ENCODE measurements at regions not wholly inside any gene's neighbourhood (a gene's known extent, or its start where the extent isn't known, plus 50 kb on each side); places are given as distances from the start of the nearest gene placed in this dataset.
"Not testable (repeated sequence)": the region's sequence is repeated elsewhere in the genome, so short reads cannot be mapped to it uniquely, and the experiment has no call there.

DNA sequence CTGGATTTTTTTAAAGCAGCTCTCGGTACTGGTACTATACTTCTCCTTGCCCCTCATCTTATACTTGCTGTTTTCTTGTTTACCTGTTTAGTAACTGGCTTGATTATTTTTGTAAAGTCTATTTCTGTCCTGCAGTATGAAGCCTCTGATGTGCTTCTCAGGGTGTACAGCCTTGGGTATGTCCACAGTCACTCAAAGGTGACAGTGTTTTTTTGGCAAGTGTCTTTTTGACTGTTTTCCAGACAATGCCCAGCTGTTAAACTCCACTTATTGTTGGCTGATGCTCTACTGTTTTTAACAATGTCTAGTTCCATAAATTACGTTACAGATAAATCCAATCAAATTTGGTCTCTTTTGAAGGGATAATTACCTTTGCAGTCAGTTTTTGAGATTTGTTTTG is 475.2 kb downstream of the JRKL start:
- Mint-ChIP-seq H3K9me3 (peaks cover 3 to 6% of the 10 kb centered on the region in 2 donors), H3K4me1 (no peaks in the 10 kb centered on the region), H3K36me3 (no peaks in the 10 kb centered on the region), H3K27ac (no peak overlapping the region), H3K27me3 (no peaks in the 10 kb centered on the region), H3K4me3 (no peak overlapping the region)
- DNase-seq (no peak), ATAC-seq (replicated peaks) (no peak)

- Mint-ChIP-seq H3K27me3 (no peaks in the 10 kb centered on the region), H3K27ac (no peak overlapping the region), H3K4me3 (no peak overlapping the region), H3K36me3 (no peaks in the 10 kb centered on the region), H3K9me3 (peaks cover 0 to 3% of the 10 kb centered on the region in 2 donors), H3K4me1 (no peaks in the 10 kb centered on the region)
- DNase-seq (no peak), ATAC-seq (replicated peaks) (no peak)
These were observed 479.4 kb downstream of the JRKL start for GRCh38 chr11:96869207-96869606.

DNA sequence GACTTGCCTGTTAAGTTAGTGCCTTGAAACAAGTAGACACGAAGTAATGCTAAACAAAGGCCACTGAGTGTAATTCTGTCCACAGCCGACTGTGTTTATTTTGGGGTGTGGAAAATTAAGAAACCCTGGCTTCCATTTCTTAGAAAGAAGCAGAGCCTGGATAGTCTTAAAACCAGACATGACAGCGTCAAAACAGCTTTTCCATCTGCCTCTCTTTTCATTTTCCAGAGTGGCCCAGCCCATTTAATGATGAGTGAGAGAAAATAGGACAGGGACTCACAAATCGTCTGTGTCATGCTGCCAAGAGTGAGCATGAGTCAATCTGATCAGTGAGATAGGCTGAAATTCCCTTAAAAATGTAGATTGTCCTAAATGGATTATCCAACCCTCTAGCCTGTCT is 485.9 kb downstream of the JRKL start:
- Mint-ChIP-seq H3K36me3 (no peaks in the 10 kb centered on the region), H3K4me3 (no peak overlapping the region), H3K9me3 (peaks cover 2 to 3% of the 10 kb centered on the region in 2 donors)

DNA sequence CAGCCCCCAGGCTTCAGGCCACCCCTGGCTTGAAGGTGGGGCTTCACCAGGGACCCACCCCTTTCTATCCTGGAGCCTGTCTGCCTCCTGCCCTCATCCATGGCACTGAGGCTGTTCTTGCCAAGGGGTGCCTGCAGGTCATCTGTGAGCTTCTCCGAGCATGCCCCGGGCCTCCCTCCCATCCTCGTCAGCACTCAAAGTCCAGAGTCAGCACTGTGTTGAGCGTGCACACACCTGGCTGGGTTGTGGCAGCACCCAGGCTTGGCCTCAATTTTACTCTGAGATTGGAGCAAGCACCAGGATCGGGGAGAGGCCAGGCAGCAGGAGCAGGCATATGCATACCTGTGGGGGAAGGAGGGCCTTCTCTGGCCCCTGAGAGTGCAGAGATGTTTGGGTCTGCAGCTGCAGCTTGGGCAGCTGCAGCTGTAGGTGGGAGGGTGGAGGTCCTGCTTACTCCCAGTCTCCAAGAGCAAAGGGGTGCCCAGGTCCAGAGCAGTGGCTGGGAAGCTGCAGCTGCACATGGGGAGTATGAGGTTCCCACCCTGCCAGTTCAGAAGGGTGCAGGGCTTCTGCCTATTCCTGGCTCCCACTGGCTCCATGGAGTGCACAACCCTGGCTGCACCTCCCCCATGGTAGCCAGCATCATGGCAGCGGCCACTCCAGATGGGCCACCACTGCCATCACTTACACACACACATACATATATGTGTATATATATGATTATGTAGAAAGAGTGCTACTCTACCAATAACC is 488.7 kb downstream of the JRKL start:
- Mint-ChIP-seq H3K36me3 (no peaks in the 10 kb centered on the region), H3K27ac (no peak overlapping the region), H3K27me3 (no peaks in the 10 kb centered on the region), H3K4me3 (no peak overlapping the region), H3K9me3 (peaks cover 2 to 8% of the 10 kb centered on the region in 2 donors), H3K4me1 (no peaks in the 10 kb centered on the region)
- no peak for DNase-seq
- no peak for ATAC-seq (replicated peaks)

More for the DNA sequence above, 485.9 kb downstream of the JRKL start:
- H3K27ac Mint-ChIP-seq = no peak overlapping the region
- H3K4me1 Mint-ChIP-seq = no peaks in the 10 kb centered on the region
- ATAC-seq (replicated peaks) (no peak), DNase-seq (no peak)
- no peaks in the 10 kb centered on the region for H3K27me3 Mint-ChIP-seq

- not testable (repeated sequence) for H3K27me3 Mint-ChIP-seq; H3K4me1 Mint-ChIP-seq; H3K36me3 Mint-ChIP-seq; ATAC-seq (replicated peaks); H3K9me3 Mint-ChIP-seq; DNase-seq; H3K4me3 Mint-ChIP-seq; H3K27ac Mint-ChIP-seq
These were observed 492.8 kb downstream of the JRKL start for GRCh38 chr11:96882622-96883021.

GRCh38 chr11:96885405-96885804 is 495.6 kb downstream of the JRKL start:
- H3K36me3 Mint-ChIP-seq = no peaks in the 10 kb centered on the region
- no peaks in the 10 kb centered on the region for H3K27me3 Mint-ChIP-seq

GRCh38 chr11:96885912-96886311 is 496.1 kb downstream of the JRKL start:
- H3K27me3 Mint-ChIP-seq = no peaks in the 10 kb centered on the region
- H3K4me3 Mint-ChIP-seq = no peak overlapping the region
- H3K36me3 Mint-ChIP-seq = no peaks in the 10 kb centered on the region
- no peaks in the 10 kb centered on the region for H3K4me1 Mint-ChIP-seq
- DNase-seq (no peak), ATAC-seq (replicated peaks) (no peak)
- H3K27ac Mint-ChIP-seq = no peak overlapping the region
- H3K9me3 Mint-ChIP-seq = peaks cover 2 to 4% of the 10 kb centered on the region in 2 donors

More at GRCh38 chr11:96885405-96885804, 495.6 kb downstream of the JRKL start:
- Mint-ChIP-seq H3K4me3 (no peak overlapping the region), H3K4me1 (no peaks in the 10 kb centered on the region), H3K27ac (no peak overlapping the region), H3K9me3 (peaks cover 2 to 4% of the 10 kb centered on the region in 2 donors)
- ATAC-seq (replicated peaks) (no peak), DNase-seq (no peak)

DNA sequence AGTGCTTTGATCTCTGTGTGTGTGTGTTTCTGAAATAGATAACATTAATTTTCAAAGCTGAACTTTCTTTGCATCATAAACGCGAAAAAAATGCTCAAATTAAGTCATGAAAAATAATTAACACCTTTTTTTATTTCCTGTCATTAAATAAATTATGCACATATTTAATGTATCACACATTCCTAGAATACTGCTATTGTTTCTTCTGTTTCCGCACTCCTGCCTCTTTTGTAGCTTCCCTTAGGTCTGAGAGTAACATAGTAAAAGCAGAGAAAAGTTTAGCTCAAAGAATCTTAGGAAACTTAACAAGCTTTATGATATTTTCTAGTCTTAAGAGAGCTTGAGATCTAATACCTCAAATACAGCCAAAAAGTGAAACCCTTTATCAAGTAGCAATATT is 504.2 kb downstream of the JRKL start:
- no peaks in the 10 kb centered on the region for H3K36me3 Mint-ChIP-seq
- H3K27me3 Mint-ChIP-seq = no peaks in the 10 kb centered on the region
- H3K4me1 Mint-ChIP-seq = no peaks in the 10 kb centered on the region
- DNase-seq (no peak), ATAC-seq (replicated peaks) (no peak)
- H3K27ac Mint-ChIP-seq = no peak overlapping the region
- H3K4me3 Mint-ChIP-seq = no peak overlapping the region
- H3K9me3 Mint-ChIP-seq = peaks cover 3 to 8% of the 10 kb centered on the region in 2 donors

GRCh38 chr11:96894587-96894986 is 504.8 kb downstream of the JRKL start:
- no peak overlapping the region for H3K27ac Mint-ChIP-seq
- H3K9me3 Mint-ChIP-seq = peaks cover 3 to 8% of the 10 kb centered on the region in 2 donors
- H3K36me3 Mint-ChIP-seq = no peaks in the 10 kb centered on the region
- ATAC-seq (replicated peaks) = no peak
- H3K27me3 Mint-ChIP-seq = no peaks in the 10 kb centered on the region
- no peak for DNase-seq
- no peaks in the 10 kb centered on the region for H3K4me1 Mint-ChIP-seq
- H3K4me3 Mint-ChIP-seq = no peak overlapping the region

DNA sequence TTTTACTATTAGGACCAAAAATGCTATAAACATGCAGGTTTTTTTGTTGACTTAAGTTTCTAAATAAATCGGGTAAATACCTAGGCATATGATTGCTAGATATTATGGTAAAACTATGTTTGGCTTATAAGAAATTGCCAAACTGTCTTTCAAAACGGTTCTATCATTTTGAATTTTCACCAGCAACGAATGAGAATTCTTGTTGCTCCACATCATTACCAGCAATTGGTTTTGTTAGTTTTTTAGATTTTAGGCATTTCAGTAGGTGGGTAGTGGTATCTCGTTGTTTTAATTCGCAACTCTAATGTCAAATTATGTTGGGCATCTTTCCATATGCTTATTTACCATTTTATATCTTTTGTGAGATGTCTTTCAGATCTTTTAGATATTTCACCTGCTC is 510.2 kb downstream of the JRKL start:
- Mint-ChIP-seq H3K9me3 (peaks cover 0 to 2% of the 10 kb centered on the region in 2 donors), H3K27ac (no peak overlapping the region), H3K27me3 (no peaks in the 10 kb centered on the region), H3K4me1 (no peaks in the 10 kb centered on the region), H3K4me3 (no peak overlapping the region), H3K36me3 (no peaks in the 10 kb centered on the region)
- ATAC-seq (replicated peaks) (no peak), DNase-seq (no peak)

DNA sequence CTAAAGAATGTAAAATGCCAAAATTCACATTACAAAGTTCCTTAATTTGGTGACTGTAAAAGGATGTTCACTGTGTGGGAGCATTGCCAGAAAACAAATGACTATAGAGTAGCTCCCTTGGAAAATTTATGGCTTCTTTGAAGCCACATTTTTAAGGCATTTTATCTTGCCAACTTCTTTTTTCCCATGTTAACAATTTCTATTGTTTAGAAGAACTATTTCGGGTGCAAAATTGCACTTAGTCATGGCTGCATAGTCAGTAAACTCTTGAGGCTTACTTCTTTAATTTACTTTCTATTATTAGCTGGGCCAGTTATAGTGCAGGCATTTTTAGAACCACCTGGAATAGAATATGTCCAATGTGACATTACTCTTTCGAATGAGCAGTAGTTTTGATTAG is 515.3 kb downstream of the JRKL start:
- Mint-ChIP-seq H3K4me3 (no peak overlapping the region), H3K4me1 (no peaks in the 10 kb centered on the region), H3K27ac (no peak overlapping the region), H3K36me3 (no peaks in the 10 kb centered on the region), H3K27me3 (no peaks in the 10 kb centered on the region), H3K9me3 (peaks cover 2 to 4% of the 10 kb centered on the region in 2 donors)
- DNase-seq (no peak), ATAC-seq (replicated peaks) (no peak)

DNA sequence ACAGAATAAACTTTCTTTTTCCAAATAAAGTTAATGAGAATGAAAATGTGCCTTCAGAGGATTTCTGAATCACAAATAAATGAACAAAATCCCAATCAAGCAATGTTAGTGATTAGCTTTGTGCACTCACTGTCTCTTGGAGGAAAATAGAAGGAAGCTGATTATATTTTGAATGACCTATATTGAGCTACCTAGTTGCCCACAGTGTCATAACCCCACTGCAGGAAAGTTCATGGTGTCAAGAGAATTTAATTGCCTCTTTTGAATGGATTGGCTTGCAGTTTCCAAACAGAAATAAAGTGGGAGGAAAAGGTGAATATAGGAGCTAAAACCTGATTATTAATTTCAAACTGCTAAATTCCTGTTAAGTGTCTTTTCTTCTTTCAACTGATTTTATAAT is 515.9 kb downstream of the JRKL start:
- ATAC-seq (replicated peaks) (no peak), DNase-seq (no peak)
- Mint-ChIP-seq H3K27ac (no peak overlapping the region), H3K4me1 (no peaks in the 10 kb centered on the region), H3K27me3 (no peaks in the 10 kb centered on the region), H3K9me3 (peaks cover 4 to 8% of the 10 kb centered on the region in 2 donors), H3K36me3 (no peaks in the 10 kb centered on the region), H3K4me3 (no peak overlapping the region)

GRCh38 chr11:96906476-96906875 is 516.7 kb downstream of the JRKL start:
- no peak for ATAC-seq (replicated peaks)
- no peaks in the 10 kb centered on the region for H3K4me1 Mint-ChIP-seq
- no peak for DNase-seq
- no peaks in the 10 kb centered on the region for H3K27me3 Mint-ChIP-seq
- H3K4me3 Mint-ChIP-seq = no peak overlapping the region
- H3K9me3 Mint-ChIP-seq = peaks cover 4 to 12% of the 10 kb centered on the region in 2 donors
- H3K36me3 Mint-ChIP-seq = no peaks in the 10 kb centered on the region
- H3K27ac Mint-ChIP-seq = no peak overlapping the region

DNA sequence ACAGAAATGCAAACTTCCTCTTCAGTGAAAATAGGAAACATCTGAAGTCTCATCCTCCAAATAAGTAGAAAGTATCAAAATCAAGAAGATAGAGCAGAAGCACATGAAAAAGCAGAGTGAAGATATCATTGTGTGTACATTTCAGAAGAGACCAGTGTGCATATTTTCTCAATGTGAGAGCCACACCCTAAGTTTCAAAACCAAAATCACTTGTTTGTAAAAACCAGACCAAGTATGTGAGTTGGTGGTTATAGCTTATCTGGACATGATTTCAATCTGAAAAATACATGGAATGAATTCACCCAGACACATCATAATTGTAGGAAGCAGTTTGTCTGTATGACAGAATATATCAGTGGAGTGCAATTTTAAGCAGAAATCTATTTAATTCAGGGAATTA is 536.0 kb downstream of the JRKL start:
- DNase-seq (no peak), ATAC-seq (replicated peaks) (no peak)
- no peak overlapping the region for H3K4me3 Mint-ChIP-seq
- no peaks in the 10 kb centered on the region for H3K4me1 Mint-ChIP-seq
- no peak overlapping the region for H3K27ac Mint-ChIP-seq
- no peaks in the 10 kb centered on the region for H3K27me3 Mint-ChIP-seq
- no peaks in the 10 kb centered on the region for H3K36me3 Mint-ChIP-seq
- H3K9me3 Mint-ChIP-seq = no peaks in the 10 kb centered on the region

- ATAC-seq (replicated peaks) = no peak
- DNase-seq = no peak
- H3K27me3 Mint-ChIP-seq = no peaks in the 10 kb centered on the region
- no peaks in the 10 kb centered on the region for H3K36me3 Mint-ChIP-seq
- peaks cover 3 to 4% of the 10 kb centered on the region in 2 donors for H3K9me3 Mint-ChIP-seq
- H3K4me3 Mint-ChIP-seq = no peak overlapping the region
- no peak overlapping the region for H3K27ac Mint-ChIP-seq
- no peaks in the 10 kb centered on the region for H3K4me1 Mint-ChIP-seq
These were observed 550.4 kb downstream of the JRKL start for GRCh38 chr11:96940227-96940626.
